ENCODE measurements at regions not wholly inside any gene's neighbourhood (a gene's known extent, or its start where the extent isn't known, plus 50 kb on each side); places are given as distances from the start of the nearest gene placed in this dataset.

DNA sequence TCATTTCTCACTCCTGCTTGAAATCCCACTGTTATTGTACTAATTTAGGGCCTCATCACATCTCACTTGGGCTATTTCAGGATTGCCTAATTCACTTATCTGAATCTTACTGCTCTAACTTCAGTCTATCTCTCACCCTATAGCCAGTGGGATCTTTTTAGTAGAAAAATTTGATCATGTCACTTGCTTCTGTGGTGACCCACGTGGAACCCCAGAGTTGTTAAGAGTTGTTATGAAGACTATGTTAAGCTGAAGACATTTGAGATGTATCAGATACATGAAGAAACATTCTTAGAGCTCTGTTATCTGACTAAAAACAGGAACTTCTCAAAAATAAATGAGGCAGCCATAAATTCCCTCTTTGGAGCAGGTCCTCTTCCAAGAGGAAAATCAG lies 1375.6 kb upstream of the TENM4 start:
- peaks cover 3% of the 10 kb centered on the region for H3K9me3 Mint-ChIP-seq
- H3K27me3 Mint-ChIP-seq (ENCODE audit: insufficient read depth, low read depth) = peaks cover 2% of the 10 kb centered on the region
- H2AFZ ChIP-seq (replicated peaks) = no peak overlapping the region
- TF ChIP-seq EZH2phosphoT487 (IDR thresholded peaks at IDR 0.05) = no peak
- TF ChIP-seq CTCF (IDR thresholded peaks at IDR 0.05) = no peak
- no peak for TF ChIP-seq EZH2 (IDR thresholded peaks at IDR 0.05)
- no peaks in the 10 kb centered on the region for H3K9me3 ChIP-seq (ENCODE audit: low read depth)
- no peak overlapping the region for H3K4me3 Mint-ChIP-seq
- H4K20me1 ChIP-seq (ENCODE audit: low read depth) = no peaks in the 10 kb centered on the region
- no peaks in the 10 kb centered on the region for H3K36me3 ChIP-seq
- H3K4me1 ChIP-seq = peaks cover 13% of the 10 kb centered on the region
- no peak overlapping the region for H3K9ac ChIP-seq
- no peak overlapping the region for H3K4me3 ChIP-seq
- no peaks in the 10 kb centered on the region for H3K36me3 Mint-ChIP-seq
- H3K4me1 Mint-ChIP-seq = peaks cover 15% of the 10 kb centered on the region
- no peaks in the 10 kb centered on the region for H3F3A ChIP-seq (ENCODE audit: low read depth)
- H3K79me2 ChIP-seq (ENCODE audit: low read depth) = no peaks in the 10 kb centered on the region
- no peak overlapping the region for H3K27ac Mint-ChIP-seq
- H3K27me3 ChIP-seq = no peaks in the 10 kb centered on the region
- peak overlapping the region; percentile 47 for H3K4me2 ChIP-seq
- no peak overlapping the region for H3K27ac ChIP-seq
- no peak for DNase-seq (ENCODE audit: low spot score)

GRCh38 chr11:80815752-80816453 lies 1375.1 kb upstream of the TENM4 start:
- H3K36me3 Mint-ChIP-seq = no peaks in the 10 kb centered on the region
- H3K27ac ChIP-seq = no peak overlapping the region
- peaks cover 13% of the 10 kb centered on the region for H3K4me1 ChIP-seq
- no peaks in the 10 kb centered on the region for H3F3A ChIP-seq (ENCODE audit: low read depth)
- no peak for DNase-seq (ENCODE audit: low spot score)
- H3K4me3 ChIP-seq = no peak overlapping the region
- H3K9me3 ChIP-seq (ENCODE audit: low read depth) = no peaks in the 10 kb centered on the region
- H3K27me3 Mint-ChIP-seq (ENCODE audit: insufficient read depth, low read depth) = peaks cover 2% of the 10 kb centered on the region
- H4K20me1 ChIP-seq (ENCODE audit: low read depth) = no peaks in the 10 kb centered on the region
- H3K27ac Mint-ChIP-seq = no peak overlapping the region
- no peaks in the 10 kb centered on the region for H3K27me3 ChIP-seq
- no peaks in the 10 kb centered on the region for H3K36me3 ChIP-seq
- H3K4me3 Mint-ChIP-seq = no peak overlapping the region
- no peaks in the 10 kb centered on the region for H3K79me2 ChIP-seq (ENCODE audit: low read depth)
- H2AFZ ChIP-seq (replicated peaks) = no peak overlapping the region
- TF ChIP-seq EZH2phosphoT487 (IDR thresholded peaks at IDR 0.05) (no peak), CTCF (IDR thresholded peaks at IDR 0.05) (no peak), EZH2 (IDR thresholded peaks at IDR 0.05) (no peak)
- H3K9ac ChIP-seq = no peak overlapping the region
- H3K9me3 Mint-ChIP-seq = peaks cover 3% of the 10 kb centered on the region
- peaks cover 15% of the 10 kb centered on the region for H3K4me1 Mint-ChIP-seq
- no peak overlapping the region for H3K4me2 ChIP-seq

DNA sequence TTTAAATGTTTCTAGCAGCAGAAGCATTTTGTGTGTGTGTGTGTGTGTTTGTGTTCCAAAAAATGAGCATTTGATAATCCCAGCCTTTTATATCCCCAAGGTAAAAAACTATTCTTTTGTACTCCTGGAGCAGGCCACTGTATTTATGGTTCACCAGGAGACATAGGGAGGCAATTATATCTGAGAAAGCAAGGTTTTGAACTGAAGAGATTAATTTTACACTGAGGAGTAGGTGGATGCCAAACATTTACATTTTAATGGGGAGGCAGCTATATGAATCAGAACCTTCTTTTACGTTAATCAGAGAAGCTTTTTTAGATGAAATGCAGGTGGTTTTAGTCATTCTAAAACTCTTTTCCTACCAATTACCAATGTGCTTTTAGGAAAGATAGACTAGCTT lies 1374.0 kb upstream of the TENM4 start:
- H3K4me1 Mint-ChIP-seq = peaks cover 15% of the 10 kb centered on the region
- Histone ChIP-seq H3K79me2 (ENCODE audit: low read depth) (no peaks in the 10 kb centered on the region), H3K4me2 (no peak overlapping the region), H3K4me1 (peaks cover 13% of the 10 kb centered on the region), H4K20me1 (ENCODE audit: low read depth) (no peaks in the 10 kb centered on the region), H3K9ac (no peak overlapping the region), H3K36me3 (no peaks in the 10 kb centered on the region), H3F3A (ENCODE audit: low read depth) (no peaks in the 10 kb centered on the region), H3K4me3 (no peak overlapping the region), H2AFZ (replicated peaks) (no peak overlapping the region), H3K9me3 (ENCODE audit: low read depth) (no peaks in the 10 kb centered on the region), H3K27me3 (no peaks in the 10 kb centered on the region), H3K27ac (no peak overlapping the region)
- no peaks in the 10 kb centered on the region for H3K36me3 Mint-ChIP-seq
- peaks cover under 1% of the 10 kb centered on the region for H3K9me3 Mint-ChIP-seq
- no peak for TF ChIP-seq CTCF (IDR thresholded peaks at IDR 0.05)
- TF ChIP-seq EZH2phosphoT487 (IDR thresholded peaks at IDR 0.05) = no peak
- TF ChIP-seq EZH2 (IDR thresholded peaks at IDR 0.05) = no peak
- H3K4me3 Mint-ChIP-seq = no peak overlapping the region
- peaks cover 2% of the 10 kb centered on the region for H3K27me3 Mint-ChIP-seq (ENCODE audit: insufficient read depth, low read depth)
- H3K27ac Mint-ChIP-seq = no peak overlapping the region
- no peak for DNase-seq (ENCODE audit: low spot score)

Measured in neural progenitor cell (in vitro differentiated cells).